Endothelial cell of umbilical vein (primary cell): ENCODE measurements at regions not wholly inside any gene's neighbourhood (a gene's known extent, or its start where the extent isn't known, plus 50 kb on each side); places are given as distances from the start of the nearest gene placed in this dataset.
"Not testable (repeated sequence)": the region's sequence is repeated elsewhere in the genome, so short reads cannot be mapped to it uniquely, and the experiment has no call there.

Source experiments
- BruUV-seq: library from RNA; stranded (reverse); fragments of 400-500 nt; replicated peaks from 2 replicates; lab custom pipeline; 2021; lab: Mats Ljungman, UMichigan
- CTCF ChIA-PET: fragments of 300-600, 350-600 bp; sonication (Branson Sonifier 250); formaldehyde crosslinking; loops from one replicate; lab custom pipeline; 2021; ENCODE audit warnings: antibody characterized with exemption, inconsistent platforms; lab: Charles Lee
- POLR2A ChIA-PET: fragments of 300-600, 350-600 bp; sonication (Branson Sonifier 250); formaldehyde crosslinking; loops from one replicate; lab custom pipeline; 2021; ENCODE audit warnings: antibody characterized with exemption, inconsistent platforms; lab: Charles Lee
- DNase-seq: peaks from one replicate; pipeline ENCODE4 v3.0.0-alpha.2; 2011; ENCODE audit warnings: low read depth, low spot score
- FAIRE-seq: peaks from 2 replicates; lab custom pipeline; 2011; peaks lifted over from hg19 to GRCh38; lab: Jason Lieb, UNC
- H2AFZ ChIP-seq: 2 replicates; pipeline ENCODE4 v1.6.0; 2012; ENCODE audit warnings: low read depth, low read length, control low read depth, inconsistent platforms
- H3K27ac ChIP-seq: 2 replicates; pipeline ENCODE4 v1.5.1; 2011; ENCODE audit warnings: low read depth, mild to moderate bottlenecking, control low read depth, low read length, moderate library complexity; ENCODE audit not compliant: insufficient read depth
- H3K27me3 ChIP-seq, 2 experiments: 2 replicates each; pipeline versions ENCODE4 v1.6.0 to v1.6.1; 2011; ENCODE audit warnings: low read length in 2 of 2, mixed read lengths in 1 of 2; ENCODE audit not compliant: control insufficient read depth in 2 of 2, insufficient read depth in 2 of 2
- H3K36me3 ChIP-seq, 2 experiments: 2 replicates in 1 of 2; 3 replicates in 1 of 2; pipeline ENCODE4 v1.5.1; 2011; ENCODE audit warnings: low read length in 2 of 2, mild to moderate bottlenecking in 1 of 2, moderate library complexity in 1 of 2; ENCODE audit not compliant: control insufficient read depth in 2 of 2, insufficient read depth in 2 of 2; ENCODE audit errors: extremely low read depth in 1 of 2
- H3K4me1 ChIP-seq: 3 replicates; pipeline ENCODE4 v1.5.1; 2011; ENCODE audit warnings: mild to moderate bottlenecking, low read length; ENCODE audit not compliant: control insufficient read depth, insufficient read depth; ENCODE audit errors: extremely low read depth
- H3K4me2 ChIP-seq: 2 replicates; pipeline ENCODE4 v1.6.1; 2011; ENCODE audit warnings: low read length, control low read depth, mixed read lengths; ENCODE audit not compliant: insufficient read depth
- H3K4me3 ChIP-seq, 3 experiments: fragments of 200-600 bp in 1 of 3; sonication (generic), shearing (Covaris generic) in 1 of 3; replicated peaks in 1 of 3; 2 replicates each; pipeline ENCODE4 v1.5.1; 2011 to 2016; ENCODE audit warnings: control low read depth in 3 of 3, low read length in 3 of 3, mild to moderate bottlenecking in 2 of 3, inconsistent platforms in 1 of 3, low read depth in 1 of 3, moderate library complexity in 1 of 3; ENCODE audit not compliant: insufficient read depth in 1 of 3
- H3K79me2 ChIP-seq: 2 replicates; pipeline ENCODE4 v1.6.0; 2012; ENCODE audit warnings: low read length, inconsistent platforms; ENCODE audit not compliant: control insufficient read depth, insufficient read depth
- H3K9ac ChIP-seq: replicated peaks from 2 replicates; pipeline ENCODE3; 2011; ENCODE audit warnings: low read length, control low read depth; ENCODE audit not compliant: insufficient read depth; ENCODE audit errors: extremely low read depth
- H3K9me1 ChIP-seq: replicated peaks from 3 replicates; pipeline ENCODE4 v1.6.0; 2011; ENCODE audit warnings: mild to moderate bottlenecking, low read length; ENCODE audit not compliant: control insufficient read depth, insufficient read depth; ENCODE audit errors: extremely low read depth
- H3K9me3 ChIP-seq: replicated peaks from 2 replicates; pipeline ENCODE4 v1.5.1; 2012; ENCODE audit warnings: low read length, inconsistent platforms; ENCODE audit not compliant: control insufficient read depth, insufficient read depth
- H4K20me1 ChIP-seq: replicated peaks from 2 replicates; pipeline ENCODE3; 2011; ENCODE audit warnings: mild to moderate bottlenecking, low read length; ENCODE audit not compliant: control insufficient read depth, insufficient read depth; ENCODE audit errors: extremely low read depth
- dilution Hi-C: fragments of 300-500 bp; cut with MboI; formaldehyde crosslinking; loops from one replicate; pipeline ENCODE4 v1.15.0; 2019; ENCODE audit warnings: low sequenced_read_pairs; ENCODE audit not compliant: extremely low pct_ligation_motif_present
- intact Hi-C: fragments of 100-400 bp; cut with micrococcal nuclease; formaldehyde crosslinking; loops from one replicate; pipeline ENCODE4 v1.10.0; 2022

- H3K79me2 ChIP-seq, H2AFZ ChIP-seq, intact Hi-C loops, H3K27ac ChIP-seq, H3K36me3 ChIP-seq, H3K9me1 ChIP-seq, POLR2A ChIA-PET, H3K27me3 ChIP-seq, H3K4me3 ChIP-seq, H3K4me1 ChIP-seq, dilution Hi-C loops, H3K4me2 ChIP-seq, H4K20me1 ChIP-seq, CTCF ChIA-PET, H3K9ac ChIP-seq, BruUV-seq, DNase-seq, H3K9me3 ChIP-seq: not testable (repeated sequence)
- FAIRE-seq, result peak; percentile 62
These were observed 49.9 kb upstream of the PAX8 start for GRCh38 chr2:113328572-113328971.
